SU-DHL-6 (cell line): ENCODE measurements at regions not wholly inside any gene's neighbourhood (a gene's known extent, or its start where the extent isn't known, plus 50 kb on each side); places are given as distances from the start of the nearest gene placed in this dataset.

Experiments used
- H2AFZ ChIP-seq: fragments of 200-600 bp; sonication (generic); 2 replicates; pipeline ENCODE4 v1.6.1; 2014; ENCODE audit warnings: low read depth, mild to moderate bottlenecking, moderate library complexity, mixed read lengths, antibody characterized with exemption, low read length; ENCODE audit not compliant: severe bottlenecking
- H3F3A ChIP-seq: fragments of 200-600 bp; shearing (Covaris generic); 2 replicates; pipeline ENCODE4 v1.6.0; 2016; ENCODE audit warnings: antibody characterized with exemption, mild to moderate bottlenecking; ENCODE audit not compliant: insufficient read depth
- H3K27ac ChIP-seq: fragments of 200-600 bp; sonication (generic); 2 replicates; pipeline ENCODE4 v1.5.1; 2016; ENCODE audit warnings: low read depth, mild to moderate bottlenecking, low read length, moderate library complexity, mixed read lengths
- H3K27me3 ChIP-seq: fragments of 200-600 bp; sonication (generic), shearing (Covaris generic); 2 replicates; pipeline ENCODE4 v1.6.0; 2014; ENCODE audit warnings: mild to moderate bottlenecking, low read length
- H3K36me3 ChIP-seq: fragments of 200-600 bp; sonication (generic); 2 replicates; pipeline ENCODE4 v1.6.1; 2014; ENCODE audit warnings: mild to moderate bottlenecking, low read length, mixed read lengths
- H3K4me2 ChIP-seq: fragments of 300-600, 200-600 bp; shearing (Covaris generic), sonication (generic); 2 replicates; pipeline ENCODE4 v1.6.0; 2014; ENCODE audit warnings: low read length, low read depth, mild to moderate bottlenecking; ENCODE audit not compliant: poor library complexity, severe bottlenecking
- H3K4me3 ChIP-seq: fragments of 200-600 bp; sonication (generic); 2 replicates; pipeline ENCODE4 v1.5.1; 2014; ENCODE audit warnings: antibody characterized with exemption, low read length, mild to moderate bottlenecking, mixed read lengths; ENCODE audit not compliant: insufficient read depth, poor library complexity, severe bottlenecking
- H3K79me2 ChIP-seq: fragments of 200-600 bp; sonication (generic); 2 replicates; pipeline ENCODE4 v1.6.1; 2014; ENCODE audit warnings: mild to moderate bottlenecking, low read length, moderate library complexity; ENCODE audit not compliant: insufficient read depth
- H3K9ac ChIP-seq: fragments of 200-600 bp; sonication (generic); 2 replicates; pipeline ENCODE4 v1.7.0; 2014; ENCODE audit warnings: mild to moderate bottlenecking, low read length
- H3K9me2 ChIP-seq: fragments of 200-600 bp; sonication (generic); replicated peaks from 2 replicates; pipeline ENCODE4 v1.6.1; 2014; ENCODE audit warnings: low read length; ENCODE audit not compliant: insufficient read depth
- H3K9me3 ChIP-seq: fragments of 200-600 bp; sonication (generic); 2 replicates; pipeline ENCODE4 v1.6.1; 2014; ENCODE audit warnings: low read length, mixed read lengths; ENCODE audit not compliant: insufficient read depth
- H4K20me1 ChIP-seq: fragments of 200-600 bp; sonication (generic); 2 replicates; pipeline ENCODE4 v1.6.1; 2014; ENCODE audit warnings: low read depth, mild to moderate bottlenecking, antibody characterized with exemption, low read length, moderate library complexity, mixed read lengths
- EZH2phosphoT487 ChIP-seq: fragments of 200-600 bp; sonication (generic), shearing (Covaris generic); conservative IDR thresholded peaks from 2 replicates; pipeline ENCODE4 v1.6.1; 2018; ENCODE audit warnings: mild to moderate bottlenecking, antibody characterized with exemption, low read length, moderate library complexity, mixed read lengths
- TF ChIP-seq, protein P1 (sequence below): fragments of 200-600 bp; sonication (generic); IDR thresholded peaks from one replicate; pipeline ENCODE4 v1.5.1; 2017; ENCODE audit warnings: antibody characterized with exemption, mild to moderate bottlenecking, low read length, moderate library complexity; ENCODE audit not compliant: insufficient read depth, poor library complexity, severe bottlenecking

DNA sequence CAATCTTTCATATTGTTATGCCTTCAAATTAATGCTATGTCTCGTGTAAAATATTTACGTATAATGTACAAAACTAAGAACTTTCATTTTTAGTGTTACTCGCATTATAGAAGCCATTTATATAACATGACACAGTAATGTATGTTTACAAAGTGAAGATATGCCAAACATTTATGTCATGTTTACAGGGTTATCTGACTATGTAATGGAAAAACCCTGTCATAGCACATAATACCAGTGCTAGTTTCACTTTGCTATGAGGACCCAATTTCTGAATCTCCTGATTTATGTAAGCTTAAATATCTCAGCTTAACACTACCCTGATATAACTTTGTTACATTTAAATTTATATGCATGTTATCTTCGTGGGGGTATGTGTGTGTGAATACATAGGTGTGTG, 233.1 kb downstream of the FAT4 start:
- no peak for TF ChIP-seq EZH2phosphoT487
- TF ChIP-seq, protein P1, sequence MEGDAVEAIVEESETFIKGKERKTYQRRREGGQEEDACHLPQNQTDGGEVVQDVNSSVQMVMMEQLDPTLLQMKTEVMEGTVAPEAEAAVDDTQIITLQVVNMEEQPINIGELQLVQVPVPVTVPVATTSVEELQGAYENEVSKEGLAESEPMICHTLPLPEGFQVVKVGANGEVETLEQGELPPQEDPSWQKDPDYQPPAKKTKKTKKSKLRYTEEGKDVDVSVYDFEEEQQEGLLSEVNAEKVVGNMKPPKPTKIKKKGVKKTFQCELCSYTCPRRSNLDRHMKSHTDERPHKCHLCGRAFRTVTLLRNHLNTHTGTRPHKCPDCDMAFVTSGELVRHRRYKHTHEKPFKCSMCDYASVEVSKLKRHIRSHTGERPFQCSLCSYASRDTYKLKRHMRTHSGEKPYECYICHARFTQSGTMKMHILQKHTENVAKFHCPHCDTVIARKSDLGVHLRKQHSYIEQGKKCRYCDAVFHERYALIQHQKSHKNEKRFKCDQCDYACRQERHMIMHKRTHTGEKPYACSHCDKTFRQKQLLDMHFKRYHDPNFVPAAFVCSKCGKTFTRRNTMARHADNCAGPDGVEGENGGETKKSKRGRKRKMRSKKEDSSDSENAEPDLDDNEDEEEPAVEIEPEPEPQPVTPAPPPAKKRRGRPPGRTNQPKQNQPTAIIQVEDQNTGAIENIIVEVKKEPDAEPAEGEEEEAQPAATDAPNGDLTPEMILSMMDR = no peak
- Histone ChIP-seq H3K9ac (no peak overlapping the region), H3K9me3 (no peaks in the 10 kb centered on the region)

DNA sequence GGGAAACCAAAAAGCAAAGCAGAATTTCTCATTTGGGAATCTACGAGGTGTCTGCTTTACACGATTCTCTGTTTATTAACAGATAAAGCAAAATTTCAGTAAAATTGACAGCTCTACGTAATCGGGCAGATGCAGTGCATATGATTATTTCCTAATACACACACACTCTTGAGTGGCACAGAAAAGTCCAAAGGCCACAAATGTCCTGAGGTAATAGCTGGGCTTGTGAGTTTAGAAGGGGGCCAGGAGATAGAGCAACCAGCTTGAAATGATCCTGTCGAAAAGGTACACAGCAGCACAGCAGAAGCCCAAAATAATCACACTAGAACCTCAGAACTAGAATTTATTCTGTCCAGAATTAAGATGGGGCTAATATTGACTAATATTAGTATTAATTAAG, 236.0 kb downstream of the FAT4 start:
- no peak overlapping the region for H3K27ac ChIP-seq
- no peaks in the 10 kb centered on the region for H4K20me1 ChIP-seq
- H2AFZ ChIP-seq = no peak overlapping the region
- no peak overlapping the region for H3K9ac ChIP-seq
- no peaks in the 10 kb centered on the region for H3K36me3 ChIP-seq
- no peaks in the 10 kb centered on the region for H3K9me3 ChIP-seq
- H3K27me3 ChIP-seq = no peaks in the 10 kb centered on the region
- TF ChIP-seq, protein P1 = no peak
- no peaks in the 10 kb centered on the region for H3K9me2 ChIP-seq
- H3K79me2 ChIP-seq = no peaks in the 10 kb centered on the region
- H3F3A ChIP-seq = no peaks in the 10 kb centered on the region
- H3K4me2 ChIP-seq = no peak overlapping the region
- H3K4me3 ChIP-seq = no peak overlapping the region

More for the DNA sequence above, 233.1 kb downstream of the FAT4 start:
- Histone ChIP-seq H3K9me2 (no peaks in the 10 kb centered on the region), H3K79me2 (no peaks in the 10 kb centered on the region), H3K36me3 (no peaks in the 10 kb centered on the region), H3K4me3 (no peak overlapping the region), H3K27me3 (no peaks in the 10 kb centered on the region), H3F3A (no peaks in the 10 kb centered on the region), H3K4me2 (no peak overlapping the region), H2AFZ (no peak overlapping the region), H4K20me1 (no peaks in the 10 kb centered on the region), H3K27ac (no peak overlapping the region)

DNA sequence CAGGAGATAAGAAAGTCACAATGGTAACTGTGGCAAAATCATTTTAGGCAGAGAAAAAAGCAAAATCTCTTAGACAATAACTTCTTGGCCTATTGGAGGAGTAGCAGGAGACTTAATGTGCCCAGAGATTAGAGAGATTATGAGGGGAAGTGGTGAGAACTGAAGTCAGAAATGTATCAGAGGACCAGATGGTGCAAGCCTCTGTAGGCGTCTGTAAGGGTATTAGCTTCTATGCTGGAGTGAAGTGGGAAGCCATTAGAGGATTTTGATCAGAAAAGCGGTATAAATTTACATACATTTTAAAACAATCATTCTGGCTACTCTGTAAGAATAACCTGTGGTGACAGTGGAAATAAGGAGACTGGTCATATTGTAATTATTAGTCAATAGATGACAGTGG, 236.7 kb downstream of the FAT4 start:
- no peaks in the 10 kb centered on the region for H4K20me1 ChIP-seq
- no peak overlapping the region for H3K27ac ChIP-seq
- H3K27me3 ChIP-seq = no peaks in the 10 kb centered on the region

More for the DNA sequence above, 236.7 kb downstream of the FAT4 start:
- Histone ChIP-seq H3K4me3 (no peak overlapping the region), H3K79me2 (no peaks in the 10 kb centered on the region), H3K36me3 (no peaks in the 10 kb centered on the region), H3K9me3 (no peaks in the 10 kb centered on the region), H2AFZ (no peak overlapping the region), H3K4me2 (no peak overlapping the region), H3F3A (no peaks in the 10 kb centered on the region), H3K9ac (no peak overlapping the region), H3K9me2 (no peaks in the 10 kb centered on the region)
- TF ChIP-seq, protein P1 = no peak
- no peak for TF ChIP-seq EZH2phosphoT487
